HL-60/S4 treated with retinoic acid at 250 ng/mL for 4 days and 3 days (cell line): ENCODE measurements at regions not wholly inside any gene's neighbourhood (a gene's known extent, or its start where the extent isn't known, plus 50 kb on each side); places are given as distances from the start of the nearest gene placed in this dataset.

Experiments
- in situ Hi-C: fragments of 300-500 bp; cut with MboI; formaldehyde crosslinking; loops from 2 replicates; pipeline ENCODE4 v1.7.0; 2022; ENCODE audit warnings: low sequenced_read_pairs

GRCh38 chr6:6376845-6377244, 56.4 kb upstream of the F13A1 start:
- in situ Hi-C loops: no loop called here

GRCh38 chr6:6377621-6378020, 57.2 kb upstream of the F13A1 start:
- in situ Hi-C loops: no loop called here

- in situ Hi-C loops: no loop called here
These were observed 59.1 kb upstream of the F13A1 start for GRCh38 chr6:6379573-6379972.

- in situ Hi-C loops: no loop called here
These were observed 64.1 kb upstream of the F13A1 start for GRCh38 chr6:6384520-6384919.

- in situ Hi-C loops: no loop called here
These were observed 65.5 kb upstream of the F13A1 start for GRCh38 chr6:6386010-6386409.

- in situ Hi-C loops: no loop called here
These were observed 70.6 kb upstream of the F13A1 start for GRCh38 chr6:6390849-6391602.

- in situ Hi-C loops: no loop called here
These were observed 72.0 kb upstream of the F13A1 start for GRCh38 chr6:6392214-6393068.

GRCh38 chr6:6393069-6393529, 72.6 kb upstream of the F13A1 start:
- in situ Hi-C loops: no loop called here

- in situ Hi-C loops: no loop called here
These were observed 75.2 kb upstream of the F13A1 start for GRCh38 chr6:6395581-6396197.

- in situ Hi-C loops: no loop called here
These were observed 77.4 kb upstream of the F13A1 start for GRCh38 chr6:6397842-6398241.

GRCh38 chr6:6399568-6399967, 79.1 kb upstream of the F13A1 start:
- in situ Hi-C loops: no loop called here

GRCh38 chr6:6401401-6401800, 80.9 kb upstream of the F13A1 start:
- in situ Hi-C loops: no loop called here

- in situ Hi-C loops: no loop called here
These were observed 81.5 kb upstream of the F13A1 start for GRCh38 chr6:6402006-6402405.

- in situ Hi-C loops: no loop called here
These were observed 82.1 kb upstream of the F13A1 start for GRCh38 chr6:6402591-6402990.

GRCh38 chr6:6405031-6405430, 84.6 kb upstream of the F13A1 start:
- in situ Hi-C loops: no loop called here

GRCh38 chr6:6405997-6406714, 85.7 kb upstream of the F13A1 start:
- in situ Hi-C loops: no loop called here

GRCh38 chr6:6406715-6407070, 86.2 kb upstream of the F13A1 start:
- in situ Hi-C loops: no loop called here

GRCh38 chr6:6407071-6407741, 86.7 kb upstream of the F13A1 start:
- in situ Hi-C loops: no loop called here

- in situ Hi-C loops: no loop called here
These were observed 89.1 kb upstream of the F13A1 start for GRCh38 chr6:6409397-6410030.

- in situ Hi-C loops: no loop called here
These were observed 90.7 kb upstream of the F13A1 start for GRCh38 chr6:6411115-6411514.
